ENCODE measurements at regions not wholly inside any gene's neighbourhood (a gene's known extent, or its start where the extent isn't known, plus 50 kb on each side); places are given as distances from the start of the nearest gene placed in this dataset.
A peak's percentile ranks its signal among the peaks of the same experiment; 100 is the strongest.

- no peak for DNase-seq (ENCODE audit: low read depth)
Measured at GRCh38 chr1:55929652-55930051, 649.7 kb downstream of the PLPP3 start.

- no peak for DNase-seq (ENCODE audit: low read depth)
Measured at GRCh38 chr1:55928576-55928975, 650.8 kb downstream of the PLPP3 start.

GRCh38 chr1:55927702-55928290 lies 651.6 kb downstream of the PLPP3 start:
- DNase-seq (ENCODE audit: low read depth): no peak

- no peak for DNase-seq (ENCODE audit: low read depth)
Measured at GRCh38 chr1:55926906-55927471, 652.4 kb downstream of the PLPP3 start.

- DNase-seq (ENCODE audit: low read depth): no peak
Measured at GRCh38 chr1:55916907-55917306, 662.5 kb downstream of the PLPP3 start.

GRCh38 chr1:55916481-55916880 lies 662.9 kb downstream of the PLPP3 start:
- no peak for DNase-seq (ENCODE audit: low read depth)

- no peak for DNase-seq (ENCODE audit: low read depth)
Measured at GRCh38 chr1:55913565-55913964, 665.8 kb downstream of the PLPP3 start.

GRCh38 chr1:55912438-55912837 lies 666.9 kb downstream of the PLPP3 start:
- no peak for DNase-seq (ENCODE audit: low read depth)

- no peak for DNase-seq (ENCODE audit: low read depth)
Measured at GRCh38 chr1:55904541-55904940, 674.8 kb downstream of the PLPP3 start.

- peak; percentile 45 for DNase-seq (ENCODE audit: low read depth)
Measured at GRCh38 chr1:55898181-55898580, 681.2 kb downstream of the PLPP3 start.

- DNase-seq (ENCODE audit: low read depth): no peak
Measured at GRCh38 chr1:55896210-55896609, 681.0 kb upstream of the USP24 start.

- DNase-seq (ENCODE audit: low read depth): peak; percentile 15
Measured at GRCh38 chr1:55894521-55894920, 679.4 kb upstream of the USP24 start.

- peak; percentile 80 for DNase-seq (ENCODE audit: low read depth)
Measured at GRCh38 chr1:55893155-55893554, 678.0 kb upstream of the USP24 start.

- no peak for DNase-seq (ENCODE audit: low read depth)
Measured at GRCh38 chr1:55888685-55889317, 673.6 kb upstream of the USP24 start.

GRCh38 chr1:55886856-55887712 lies 671.9 kb upstream of the USP24 start:
- no peak for DNase-seq (ENCODE audit: low read depth)

GRCh38 chr1:55885619-55886018 lies 670.5 kb upstream of the USP24 start:
- DNase-seq (ENCODE audit: low read depth): no peak

GRCh38 chr1:55882931-55883330 lies 667.8 kb upstream of the USP24 start:
- DNase-seq (ENCODE audit: low read depth): no peak

GRCh38 chr1:55879346-55879745 lies 664.2 kb upstream of the USP24 start:
- no peak for DNase-seq (ENCODE audit: low read depth)

GRCh38 chr1:55877437-55878232 lies 662.5 kb upstream of the USP24 start:
- peak; percentile 3 for DNase-seq (ENCODE audit: low read depth)

GRCh38 chr1:55876276-55877060 lies 661.3 kb upstream of the USP24 start:
- DNase-seq (ENCODE audit: low read depth): no peak

- DNase-seq (ENCODE audit: low read depth): no peak
Measured at GRCh38 chr1:55870106-55870505, 654.9 kb upstream of the USP24 start.

All from ELR (cell line).